OCI-LY7 (cell line): ENCODE measurements at regions not wholly inside any gene's neighbourhood (a gene's known extent, or its start where the extent isn't known, plus 50 kb on each side); places are given as distances from the start of the nearest gene placed in this dataset.

Experiments
- BruUV-seq: library from RNA; stranded (reverse); fragments of 400-500 nt; replicated peaks from 2 replicates; lab custom pipeline; 2021; lab: Mats Ljungman, UMichigan
- CTCF ChIA-PET: fragments of 300-600 bp; sonication (Branson Sonifier 250); formaldehyde crosslinking; loops from one replicate; lab custom pipeline; 2022; ENCODE audit warnings: antibody characterized with exemption; ENCODE audit not compliant: unreplicated experiment; lab: Charles Lee
- POLR2A ChIA-PET: fragments of 300-600 bp; sonication (Branson Sonifier 250); formaldehyde crosslinking; loops from one replicate; lab custom pipeline; 2022; ENCODE audit warnings: antibody characterized with exemption; lab: Charles Lee
- DNase-seq: peaks from one replicate; pipeline ENCODE4 v3.0.0-alpha.2; 2015; ENCODE audit warnings: low spot score
- H2AFZ ChIP-seq: fragments of 200-600 bp; sonication (generic), shearing (Covaris generic); 2 replicates; pipeline ENCODE4 v1.6.1; 2014; ENCODE audit warnings: mild to moderate bottlenecking, antibody characterized with exemption, low read length, moderate library complexity
- H3K27ac ChIP-seq: fragments of 200-600 bp; sonication (generic); 2 replicates; pipeline ENCODE4 v1.5.1; 2014; ENCODE audit warnings: mixed run types, low read depth, mild to moderate bottlenecking, moderate library complexity, low read length, inconsistent platforms; ENCODE audit not compliant: poor library complexity, severe bottlenecking
- H3K36me3 ChIP-seq: fragments of 200-600 bp; sonication (generic); 2 replicates; pipeline ENCODE4 v1.6.1; 2014; ENCODE audit warnings: mild to moderate bottlenecking, antibody characterized with exemption, low read length, moderate library complexity, mixed read lengths; ENCODE audit not compliant: insufficient read depth
- H3K4me1 ChIP-seq: fragments of 200-600 bp; sonication (generic); 2 replicates; pipeline ENCODE4 v1.5.1; 2014; ENCODE audit warnings: mild to moderate bottlenecking, low read length; ENCODE audit not compliant: insufficient read depth, poor library complexity, severe bottlenecking
- H3K4me2 ChIP-seq: fragments of 200-600 bp; sonication (generic); 2 replicates; pipeline ENCODE4 v1.6.1; 2014; ENCODE audit warnings: mild to moderate bottlenecking, low read length
- H3K4me3 ChIP-seq: fragments of 200-600 bp; sonication (generic); 2 replicates; pipeline ENCODE4 v1.5.1; 2014; ENCODE audit warnings: mild to moderate bottlenecking, low read depth, low read length; ENCODE audit not compliant: poor library complexity, severe bottlenecking
- H3K79me2 ChIP-seq: fragments of 200-600 bp; sonication (generic); 2 replicates; pipeline ENCODE4 v1.6.1; 2016; ENCODE audit warnings: low read depth, mild to moderate bottlenecking, low read length, moderate library complexity, mixed read lengths; ENCODE audit not compliant: insufficient read depth
- H3K9me2 ChIP-seq: fragments of 200-600 bp; sonication (generic); 2 replicates; pipeline ENCODE4 v1.6.1; 2016; ENCODE audit warnings: mild to moderate bottlenecking, low read length, mixed read lengths; ENCODE audit not compliant: insufficient read depth
- H3K9me3 ChIP-seq: fragments of 200-600 bp; sonication (generic); 2 replicates; pipeline ENCODE4 v1.6.1; 2014; ENCODE audit warnings: mild to moderate bottlenecking, mixed run types, low read length, mixed read lengths
- H4K20me1 ChIP-seq: fragments of 200-600 bp; sonication (generic); 2 replicates; pipeline ENCODE4 v1.6.1; 2014; ENCODE audit warnings: mild to moderate bottlenecking, antibody characterized with exemption, low read length, moderate library complexity, mixed read lengths; ENCODE audit not compliant: insufficient read depth
- EZH2phosphoT487 ChIP-seq: fragments of 200-600 bp; sonication (generic); IDR thresholded peaks from 2 replicates; pipeline ENCODE4 v1.6.1; 2018; ENCODE audit warnings: low read depth, borderline replicate concordance, mild to moderate bottlenecking, mixed run types, antibody characterized with exemption, low read length, moderate library complexity, mixed read lengths
- intact Hi-C: fragments of 100-400 bp; cut with micrococcal nuclease; formaldehyde crosslinking; loops from one replicate; pipeline ENCODE4 v1.10.0; 2022; ENCODE audit not compliant: unreplicated experiment
- TF ChIP-seq, protein P1 (sequence below): fragments of 200-600 bp; sonication (generic); conservative IDR thresholded peaks from 2 replicates; pipeline ENCODE4 v1.5.1; 2014; ENCODE audit warnings: mild to moderate bottlenecking, antibody characterized with exemption, low read length, moderate library complexity, mixed read lengths

GRCh38 chr4:173782660-173783059 is 252.6 kb upstream of the HAND2 start:
- no peaks in the 10 kb centered on the region for H3K79me2 ChIP-seq
- POLR2A ChIA-PET: no interaction called here
- TF ChIP-seq EZH2phosphoT487: no peak
- TF ChIP-seq, protein P1, sequence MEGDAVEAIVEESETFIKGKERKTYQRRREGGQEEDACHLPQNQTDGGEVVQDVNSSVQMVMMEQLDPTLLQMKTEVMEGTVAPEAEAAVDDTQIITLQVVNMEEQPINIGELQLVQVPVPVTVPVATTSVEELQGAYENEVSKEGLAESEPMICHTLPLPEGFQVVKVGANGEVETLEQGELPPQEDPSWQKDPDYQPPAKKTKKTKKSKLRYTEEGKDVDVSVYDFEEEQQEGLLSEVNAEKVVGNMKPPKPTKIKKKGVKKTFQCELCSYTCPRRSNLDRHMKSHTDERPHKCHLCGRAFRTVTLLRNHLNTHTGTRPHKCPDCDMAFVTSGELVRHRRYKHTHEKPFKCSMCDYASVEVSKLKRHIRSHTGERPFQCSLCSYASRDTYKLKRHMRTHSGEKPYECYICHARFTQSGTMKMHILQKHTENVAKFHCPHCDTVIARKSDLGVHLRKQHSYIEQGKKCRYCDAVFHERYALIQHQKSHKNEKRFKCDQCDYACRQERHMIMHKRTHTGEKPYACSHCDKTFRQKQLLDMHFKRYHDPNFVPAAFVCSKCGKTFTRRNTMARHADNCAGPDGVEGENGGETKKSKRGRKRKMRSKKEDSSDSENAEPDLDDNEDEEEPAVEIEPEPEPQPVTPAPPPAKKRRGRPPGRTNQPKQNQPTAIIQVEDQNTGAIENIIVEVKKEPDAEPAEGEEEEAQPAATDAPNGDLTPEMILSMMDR: no peak
- no TSS peak for BruUV-seq
- no peak overlapping the region for H3K4me2 ChIP-seq
- no peak overlapping the region for H3K27ac ChIP-seq
- no peaks in the 10 kb centered on the region for H3K36me3 ChIP-seq
- H4K20me1 ChIP-seq: no peaks in the 10 kb centered on the region
- no peaks in the 10 kb centered on the region for H3K9me2 ChIP-seq
- no peak overlapping the region for H2AFZ ChIP-seq
- intact Hi-C loops: no loop called here
- H3K9me3 ChIP-seq: no peaks in the 10 kb centered on the region
- no peak for DNase-seq
- H3K4me1 ChIP-seq: no peaks in the 10 kb centered on the region
- CTCF ChIA-PET: no interaction called here
- no peak overlapping the region for H3K4me3 ChIP-seq

DNA sequence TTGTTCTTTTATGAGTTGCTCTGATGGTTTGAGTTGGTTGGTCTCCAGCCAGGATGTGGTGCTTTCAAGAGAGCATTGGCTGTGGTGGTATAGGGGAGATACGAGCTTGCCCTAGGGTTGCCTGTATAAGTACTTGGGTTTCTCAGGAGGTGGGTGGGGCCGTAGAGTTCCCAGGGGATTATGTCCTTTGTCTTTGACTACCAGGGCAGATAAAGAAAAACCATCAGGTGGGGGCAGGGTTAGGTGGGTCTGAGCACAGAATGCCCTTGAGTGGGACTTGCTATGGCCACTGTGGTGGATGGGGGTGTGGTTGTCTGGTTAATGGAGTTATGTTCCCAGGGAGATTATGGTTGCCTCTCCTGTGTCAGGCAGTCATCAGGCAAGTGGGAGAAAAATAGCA is 247.9 kb upstream of the HAND2 start:
- CTCF ChIA-PET: no interaction called here
- intact Hi-C loops: no loop called here

DNA sequence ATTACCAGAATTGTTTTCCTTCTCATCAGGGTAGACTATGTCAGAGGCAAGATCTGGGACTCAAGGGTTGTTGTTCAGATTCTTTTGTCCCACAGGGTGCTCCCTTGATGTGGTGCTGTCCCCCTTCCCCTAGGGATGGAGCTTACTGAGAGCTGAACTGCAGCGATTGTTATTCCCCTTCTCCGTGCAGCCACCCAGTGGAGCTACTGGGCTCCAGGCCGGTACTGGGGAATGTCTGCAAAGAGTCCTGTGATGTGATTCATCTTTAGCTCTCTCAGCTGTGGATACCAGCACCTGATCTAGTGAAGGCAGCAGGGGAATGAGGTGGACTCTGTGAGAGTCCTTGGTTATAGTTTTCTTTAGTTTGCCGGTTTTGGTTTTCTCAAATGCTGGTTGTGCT is 247.4 kb upstream of the HAND2 start:
- intact Hi-C loops: no loop called here
- CTCF ChIA-PET: no interaction called here
- no peaks in the 10 kb centered on the region for H3K9me3 ChIP-seq
- no peak overlapping the region for H3K27ac ChIP-seq
- DNase-seq: no peak
- H3K36me3 ChIP-seq: no peaks in the 10 kb centered on the region
- H3K4me2 ChIP-seq: no peak overlapping the region
- POLR2A ChIA-PET: no interaction called here
- no peak overlapping the region for H3K4me3 ChIP-seq
- H3K9me2 ChIP-seq: no peaks in the 10 kb centered on the region
- H4K20me1 ChIP-seq: no peaks in the 10 kb centered on the region
- no TSS peak for BruUV-seq
- H3K4me1 ChIP-seq: no peaks in the 10 kb centered on the region
- H3K79me2 ChIP-seq: no peaks in the 10 kb centered on the region
- H2AFZ ChIP-seq: no peak overlapping the region
- TF ChIP-seq, protein P1: no peak
- no peak for TF ChIP-seq EZH2phosphoT487

More for the DNA sequence above, 247.9 kb upstream of the HAND2 start:
- no peak overlapping the region for H3K4me3 ChIP-seq
- H2AFZ ChIP-seq: no peak overlapping the region
- H3K27ac ChIP-seq: no peak overlapping the region
- DNase-seq: no peak
- no peaks in the 10 kb centered on the region for H4K20me1 ChIP-seq
- H3K9me3 ChIP-seq: no peaks in the 10 kb centered on the region
- POLR2A ChIA-PET: no interaction called here
- no peak overlapping the region for H3K4me2 ChIP-seq
- no peaks in the 10 kb centered on the region for H3K79me2 ChIP-seq
- H3K4me1 ChIP-seq: no peaks in the 10 kb centered on the region
- H3K9me2 ChIP-seq: no peaks in the 10 kb centered on the region
- BruUV-seq: no TSS peak
- no peaks in the 10 kb centered on the region for H3K36me3 ChIP-seq
- TF ChIP-seq, protein P1: no peak
- TF ChIP-seq EZH2phosphoT487: no peak
